ENCODE measurements at regions not wholly inside any gene's neighbourhood (a gene's known extent, or its start where the extent isn't known, plus 50 kb on each side); places are given as distances from the start of the nearest gene placed in this dataset.

DNA sequence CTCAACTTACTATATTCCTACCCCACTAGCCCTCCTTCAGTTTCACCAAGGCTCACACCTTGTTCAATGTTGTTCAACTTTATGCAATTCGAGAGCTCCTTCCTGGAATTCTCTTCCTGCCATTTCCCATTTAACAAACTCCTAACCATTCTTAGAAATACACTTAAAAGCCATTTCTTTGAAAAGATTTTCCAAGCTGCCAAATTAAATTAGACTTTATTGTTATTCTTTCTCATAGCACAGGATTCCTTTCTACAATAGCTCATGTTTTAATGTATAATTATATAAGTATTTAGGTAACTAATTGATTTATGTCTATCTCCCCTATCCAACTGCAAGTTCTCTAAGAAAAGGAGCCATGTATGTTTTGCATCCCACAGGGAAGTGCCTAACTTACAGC lies 52.7 kb upstream of the CTSC start:
- Histone ChIP-seq H3K27me3 (ENCODE audit: insufficient read depth, low read length) (no peaks in the 10 kb centered on the region), H3K4me1 (ENCODE audit: insufficient read depth, low read length) (no peaks in the 10 kb centered on the region), H3K79me2 (ENCODE audit: insufficient read depth, low read length) (no peaks in the 10 kb centered on the region), H4K20me1 (ENCODE audit: insufficient read depth, low read length) (no peaks in the 10 kb centered on the region), H2AFZ (ENCODE audit: low read length) (no peak overlapping the region), H3K27ac (ENCODE audit: low read depth, low read length) (no peak overlapping the region), H3K4me3 (ENCODE audit: insufficient read depth, low read length) (no peak overlapping the region), H3K4me2 (ENCODE audit: insufficient read depth, low read length) (no peak overlapping the region), H3K9me3 (ENCODE audit: low read depth, low read length) (no peaks in the 10 kb centered on the region), H3K36me3 (ENCODE audit: insufficient read depth, low read length) (no peaks in the 10 kb centered on the region)
- DNase-seq (ENCODE audit: insufficient read length, low spot score, missing footprints) = no peak
- TF ChIP-seq, protein P1, sequence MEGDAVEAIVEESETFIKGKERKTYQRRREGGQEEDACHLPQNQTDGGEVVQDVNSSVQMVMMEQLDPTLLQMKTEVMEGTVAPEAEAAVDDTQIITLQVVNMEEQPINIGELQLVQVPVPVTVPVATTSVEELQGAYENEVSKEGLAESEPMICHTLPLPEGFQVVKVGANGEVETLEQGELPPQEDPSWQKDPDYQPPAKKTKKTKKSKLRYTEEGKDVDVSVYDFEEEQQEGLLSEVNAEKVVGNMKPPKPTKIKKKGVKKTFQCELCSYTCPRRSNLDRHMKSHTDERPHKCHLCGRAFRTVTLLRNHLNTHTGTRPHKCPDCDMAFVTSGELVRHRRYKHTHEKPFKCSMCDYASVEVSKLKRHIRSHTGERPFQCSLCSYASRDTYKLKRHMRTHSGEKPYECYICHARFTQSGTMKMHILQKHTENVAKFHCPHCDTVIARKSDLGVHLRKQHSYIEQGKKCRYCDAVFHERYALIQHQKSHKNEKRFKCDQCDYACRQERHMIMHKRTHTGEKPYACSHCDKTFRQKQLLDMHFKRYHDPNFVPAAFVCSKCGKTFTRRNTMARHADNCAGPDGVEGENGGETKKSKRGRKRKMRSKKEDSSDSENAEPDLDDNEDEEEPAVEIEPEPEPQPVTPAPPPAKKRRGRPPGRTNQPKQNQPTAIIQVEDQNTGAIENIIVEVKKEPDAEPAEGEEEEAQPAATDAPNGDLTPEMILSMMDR (IDR thresholded peaks at IDR 0.05; ENCODE audit: extremely low read depth, low read depth, low read length) = no peak

DNA sequence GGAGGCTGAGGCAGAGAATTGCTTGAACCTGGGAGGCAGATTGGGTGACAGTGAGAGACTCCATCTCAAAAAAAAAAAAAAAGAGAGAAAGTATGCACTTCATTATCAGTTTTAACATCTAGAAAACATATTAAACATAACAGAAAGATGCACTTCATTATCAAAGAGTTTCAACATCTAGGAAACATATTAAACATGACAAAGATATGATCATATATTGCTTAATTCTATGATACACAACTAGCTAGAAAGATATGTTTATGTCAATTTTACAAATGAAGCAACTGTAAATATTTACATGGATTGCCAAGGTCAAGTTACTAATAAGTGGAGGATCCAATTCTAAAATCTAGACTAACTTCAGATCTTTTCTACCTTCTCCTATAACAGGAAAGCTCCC lies 50.4 kb upstream of the CTSC start:
- Histone ChIP-seq H3K4me2 (ENCODE audit: insufficient read depth, low read length) (no peak overlapping the region), H2AFZ (ENCODE audit: low read length) (no peak overlapping the region), H3K36me3 (ENCODE audit: insufficient read depth, low read length) (no peaks in the 10 kb centered on the region), H3K9me3 (ENCODE audit: low read depth, low read length) (no peaks in the 10 kb centered on the region), H3K79me2 (ENCODE audit: insufficient read depth, low read length) (no peaks in the 10 kb centered on the region), H4K20me1 (ENCODE audit: insufficient read depth, low read length) (no peaks in the 10 kb centered on the region), H3K4me1 (ENCODE audit: insufficient read depth, low read length) (peaks cover 15% of the 10 kb centered on the region), H3K27ac (ENCODE audit: low read depth, low read length) (no peak overlapping the region), H3K27me3 (ENCODE audit: insufficient read depth, low read length) (no peaks in the 10 kb centered on the region), H3K4me3 (ENCODE audit: insufficient read depth, low read length) (no peak overlapping the region)
- TF ChIP-seq, protein P1 (IDR thresholded peaks at IDR 0.05; ENCODE audit: extremely low read depth, low read depth, low read length) = no peak
- DNase-seq (ENCODE audit: insufficient read length, low spot score, missing footprints) = no peak

Data from osteoblast (primary cell).